HFFc6 (cell line): ENCODE measurements at regions not wholly inside any gene's neighbourhood (a gene's known extent, or its start where the extent isn't known, plus 50 kb on each side); places are given as distances from the start of the nearest gene placed in this dataset.

Experiments used
- DNase-seq: peaks from one replicate; pipeline ENCODE4 v3.0.0-alpha.2; 2018
- H3K27ac Mint-ChIP-seq: 2 replicates; pipeline ENCODE4 v1.8.0; 2020; ENCODE audit warnings: mild to moderate bottlenecking, mixed read lengths
- H3K27me3 Mint-ChIP-seq: 2 replicates; pipeline ENCODE4 v1.8.0; 2021; ENCODE audit warnings: mild to moderate bottlenecking, moderate library complexity, mixed read lengths; ENCODE audit not compliant: insufficient read depth
- H3K36me3 Mint-ChIP-seq: 2 replicates; pipeline ENCODE4 v1.8.0; 2021; ENCODE audit warnings: low read depth, mixed read lengths
- H3K4me1 Mint-ChIP-seq: 2 replicates; pipeline ENCODE4 v1.8.0; 2020; ENCODE audit warnings: low read depth, mixed read lengths
- H3K4me3 Mint-ChIP-seq: 2 replicates; pipeline ENCODE4 v1.8.0; 2020; ENCODE audit warnings: mild to moderate bottlenecking, moderate library complexity, mixed read lengths
- H3K9me3 Mint-ChIP-seq: 2 replicates; pipeline ENCODE4 v1.8.0; 2020; ENCODE audit warnings: mild to moderate bottlenecking, mixed read lengths
- TF ChIP-seq, protein P1 (sequence below): fragments of 200-600 bp; sonication (generic); IDR thresholded peaks from 2 replicates; pipeline ENCODE4 v1.5.0; 2021; ENCODE audit warnings: antibody characterized with exemption, mild to moderate bottlenecking

DNA sequence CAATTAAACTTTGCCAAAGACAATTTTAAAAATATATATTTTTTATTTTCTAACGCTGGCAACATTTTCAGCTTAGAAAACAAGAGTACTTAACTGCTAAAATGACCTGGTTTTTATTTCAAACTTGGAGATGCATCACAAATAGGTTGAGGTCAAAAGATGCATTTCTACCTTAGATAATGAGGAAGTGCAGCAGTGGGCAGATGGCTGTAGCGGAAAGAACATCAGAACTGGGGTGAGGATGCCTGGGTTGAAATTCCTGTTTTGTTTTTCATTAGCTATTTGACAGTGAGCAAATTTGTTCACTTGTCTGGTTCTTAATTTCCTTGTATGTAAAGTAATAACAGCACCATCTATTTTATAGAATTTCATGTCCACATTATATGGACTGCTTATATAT is 524.8 kb upstream of the KLF4 start:
- DNase-seq = no peak
- H3K27me3 Mint-ChIP-seq = peaks cover 3% of the 10 kb centered on the region; the same call in 1 of the 2 replicates
- TF ChIP-seq, protein P1, sequence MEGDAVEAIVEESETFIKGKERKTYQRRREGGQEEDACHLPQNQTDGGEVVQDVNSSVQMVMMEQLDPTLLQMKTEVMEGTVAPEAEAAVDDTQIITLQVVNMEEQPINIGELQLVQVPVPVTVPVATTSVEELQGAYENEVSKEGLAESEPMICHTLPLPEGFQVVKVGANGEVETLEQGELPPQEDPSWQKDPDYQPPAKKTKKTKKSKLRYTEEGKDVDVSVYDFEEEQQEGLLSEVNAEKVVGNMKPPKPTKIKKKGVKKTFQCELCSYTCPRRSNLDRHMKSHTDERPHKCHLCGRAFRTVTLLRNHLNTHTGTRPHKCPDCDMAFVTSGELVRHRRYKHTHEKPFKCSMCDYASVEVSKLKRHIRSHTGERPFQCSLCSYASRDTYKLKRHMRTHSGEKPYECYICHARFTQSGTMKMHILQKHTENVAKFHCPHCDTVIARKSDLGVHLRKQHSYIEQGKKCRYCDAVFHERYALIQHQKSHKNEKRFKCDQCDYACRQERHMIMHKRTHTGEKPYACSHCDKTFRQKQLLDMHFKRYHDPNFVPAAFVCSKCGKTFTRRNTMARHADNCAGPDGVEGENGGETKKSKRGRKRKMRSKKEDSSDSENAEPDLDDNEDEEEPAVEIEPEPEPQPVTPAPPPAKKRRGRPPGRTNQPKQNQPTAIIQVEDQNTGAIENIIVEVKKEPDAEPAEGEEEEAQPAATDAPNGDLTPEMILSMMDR = no peak
- no peak overlapping the region for H3K27ac Mint-ChIP-seq
- H3K36me3 Mint-ChIP-seq = no peaks in the 10 kb centered on the region
- H3K4me3 Mint-ChIP-seq = no peak overlapping the region
- no peaks in the 10 kb centered on the region for H3K9me3 Mint-ChIP-seq
- no peaks in the 10 kb centered on the region for H3K4me1 Mint-ChIP-seq

DNA sequence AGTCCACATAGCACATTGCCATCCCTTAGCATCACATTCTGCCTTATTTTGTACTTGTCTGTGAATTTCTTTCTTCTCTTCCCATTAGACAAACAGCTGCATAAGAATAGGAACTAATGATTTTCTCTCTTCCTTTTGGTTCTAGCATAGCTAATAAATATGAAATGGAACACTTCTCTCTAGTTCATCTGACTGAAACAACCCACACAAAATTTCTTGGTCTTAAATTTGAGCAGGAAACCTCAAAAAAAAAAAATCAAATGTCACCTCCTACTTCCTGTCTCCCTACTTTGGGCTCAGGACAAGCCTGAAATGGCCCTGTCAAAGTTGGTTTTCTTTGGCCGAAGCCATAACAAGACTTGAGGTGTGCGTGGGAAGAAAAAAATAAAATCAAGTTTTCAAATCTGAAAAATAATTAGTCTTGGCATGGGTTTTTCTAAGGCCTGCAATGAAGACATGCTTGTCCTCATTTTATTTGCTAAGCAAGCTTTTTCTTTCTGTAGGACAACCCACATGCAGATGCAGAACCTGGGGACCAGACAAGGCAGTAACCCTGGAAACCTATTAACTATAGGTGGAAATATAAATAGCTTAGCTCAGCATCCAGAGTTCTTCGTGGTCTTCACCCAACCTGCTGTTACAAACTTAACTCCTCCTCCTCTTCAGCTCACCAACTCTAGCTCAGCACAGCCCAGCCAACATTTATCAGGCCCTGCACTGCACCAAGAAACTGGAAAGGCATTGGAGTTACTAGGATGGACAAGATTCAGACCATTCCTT is 523.5 kb upstream of the KLF4 start:
- Mint-ChIP-seq H3K27me3 (peaks cover 3% of the 10 kb centered on the region; the same call in 1 of the 2 replicates), H3K36me3 (no peaks in the 10 kb centered on the region), H3K4me1 (no peaks in the 10 kb centered on the region), H3K4me3 (no peak overlapping the region), H3K27ac (no peak overlapping the region), H3K9me3 (no peaks in the 10 kb centered on the region)
- TF ChIP-seq, protein P1 = no peak
- DNase-seq = no peak

DNA sequence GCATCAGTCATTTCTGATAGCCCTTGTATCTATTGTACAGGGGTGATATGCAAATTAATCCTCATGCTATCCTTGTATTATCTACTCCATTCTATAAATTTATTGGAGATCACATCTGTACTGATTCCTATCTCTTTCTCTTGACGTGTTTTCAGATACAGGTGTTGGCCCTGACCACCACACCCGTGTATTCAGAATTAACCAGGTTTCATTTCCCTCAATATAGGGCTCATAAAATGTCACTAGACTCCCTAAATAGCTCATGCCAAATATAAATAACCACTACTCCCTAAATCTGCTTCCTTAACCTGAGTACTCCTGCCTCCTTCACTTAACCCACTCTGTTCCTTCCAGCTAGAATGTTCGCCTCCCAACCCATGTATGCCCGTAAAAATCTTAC is 522.8 kb upstream of the KLF4 start:
- no peak for DNase-seq
- Mint-ChIP-seq H3K4me3 (no peak overlapping the region), H3K9me3 (no peaks in the 10 kb centered on the region), H3K36me3 (no peaks in the 10 kb centered on the region), H3K27me3 (peaks cover 3% of the 10 kb centered on the region; the same call in 1 of the 2 replicates), H3K4me1 (no peaks in the 10 kb centered on the region), H3K27ac (no peak overlapping the region)
- TF ChIP-seq, protein P1 = no peak

DNA sequence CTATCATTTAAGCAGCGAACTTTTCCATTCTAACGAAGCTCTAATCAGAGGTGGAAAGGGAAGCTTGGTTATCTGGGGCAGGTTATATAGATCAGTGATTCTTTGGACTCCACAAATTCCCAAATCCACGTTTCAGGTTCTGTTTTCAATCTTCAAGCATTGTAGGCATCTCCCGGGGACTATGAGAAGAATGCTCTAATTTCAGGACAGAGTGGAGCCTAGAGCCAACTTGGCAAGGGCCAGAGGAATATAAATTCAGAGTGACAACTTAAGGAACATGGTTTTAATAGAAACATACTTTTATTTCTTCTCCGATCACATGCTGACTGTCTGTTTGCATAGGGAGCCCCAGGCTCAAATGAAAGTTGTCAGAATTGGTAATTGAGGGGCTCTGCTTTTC is 514.0 kb upstream of the KLF4 start:
- TF ChIP-seq, protein P1 = no peak
- no peak for DNase-seq
- peaks cover 9% of the 10 kb centered on the region for H3K4me1 Mint-ChIP-seq
- no peaks in the 10 kb centered on the region for H3K9me3 Mint-ChIP-seq
- no peak overlapping the region for H3K27ac Mint-ChIP-seq
- no peaks in the 10 kb centered on the region for H3K36me3 Mint-ChIP-seq
- no peak overlapping the region for H3K4me3 Mint-ChIP-seq
- H3K27me3 Mint-ChIP-seq = peaks cover 5% of the 10 kb centered on the region; the same call in 1 of the 2 replicates

DNA sequence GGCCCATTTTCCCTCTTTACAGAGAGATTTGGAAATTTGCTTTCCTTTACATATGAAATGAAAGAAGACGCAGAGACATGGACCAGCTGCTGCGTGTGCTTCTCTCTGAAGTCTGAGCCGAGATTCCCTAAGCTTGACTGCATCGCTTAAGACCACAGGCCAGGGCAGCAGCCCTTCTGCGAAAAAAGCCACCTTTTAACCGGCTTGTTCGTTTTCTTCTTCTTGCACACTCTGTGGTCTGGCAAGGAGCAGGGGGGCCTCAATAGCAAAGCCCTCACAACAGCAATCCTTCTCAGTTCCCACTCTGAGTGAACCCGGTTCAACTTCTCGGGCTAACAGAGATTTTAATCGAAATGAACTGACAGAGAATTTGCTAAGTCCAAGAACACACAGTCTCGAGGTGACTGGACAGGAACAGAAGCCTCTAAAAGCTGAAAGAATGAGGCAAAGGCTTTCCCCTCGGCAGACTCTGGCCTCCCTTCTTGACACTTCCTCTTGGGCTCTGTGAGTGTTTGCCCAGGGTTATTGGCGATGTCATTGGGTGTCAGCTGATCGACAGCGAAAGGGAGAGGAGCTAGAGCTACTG is 512.9 kb upstream of the KLF4 start:
- TF ChIP-seq, protein P1 = no peak
- Mint-ChIP-seq H3K27me3 (peaks cover 5% of the 10 kb centered on the region; the same call in 1 of the 2 replicates), H3K4me1 (peaks cover 9% of the 10 kb centered on the region), H3K27ac (no peak overlapping the region), H3K36me3 (no peaks in the 10 kb centered on the region), H3K4me3 (no peak overlapping the region), H3K9me3 (no peaks in the 10 kb centered on the region)
- DNase-seq = no peak
